ENCODE measurements at regions not wholly inside any gene's neighbourhood (a gene's known extent, or its start where the extent isn't known, plus 50 kb on each side); places are given as distances from the start of the nearest gene placed in this dataset.

DNA sequence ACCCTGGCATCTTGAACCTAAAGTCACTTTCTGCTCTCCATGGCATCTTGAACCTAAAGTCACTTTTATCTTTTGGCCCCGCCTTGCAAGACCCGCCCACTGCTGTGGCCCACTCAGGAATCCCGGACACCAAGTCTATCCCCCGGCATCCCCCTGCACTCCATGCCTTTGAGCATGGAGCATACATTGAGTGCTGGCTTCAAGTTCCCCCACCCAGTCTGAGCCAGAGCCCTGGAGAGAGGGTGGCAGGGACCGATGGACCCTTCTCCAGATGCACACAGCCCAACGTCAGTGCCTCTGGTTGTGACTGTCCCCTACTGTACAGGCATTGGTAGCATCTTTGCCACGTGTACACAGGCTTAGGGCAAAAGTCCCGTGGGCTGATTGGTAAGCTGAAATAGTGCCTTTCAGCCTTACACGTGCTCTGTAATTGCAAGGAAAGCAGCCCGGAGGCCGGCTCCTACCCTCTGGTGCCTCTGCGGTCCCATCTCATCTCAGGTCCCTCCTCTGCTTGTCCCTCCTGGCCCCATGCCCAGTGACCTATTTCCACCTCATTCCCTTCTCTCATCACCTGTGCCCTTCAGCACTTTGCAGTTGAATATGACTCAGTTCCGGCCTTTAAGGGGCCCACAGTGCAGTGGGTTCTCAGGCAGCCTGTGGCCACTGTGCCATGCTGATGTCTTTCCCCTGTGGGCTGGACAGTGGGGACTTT is 154.0 kb downstream of the INHBB start:
- no peak for TF ChIP-seq CTCF (conservative IDR thresholded peaks at IDR 0.05 in 1 of 2, IDR thresholded peaks at IDR 0.05 in 1 of 2; ENCODE audit: extremely low read depth in 1 of 2, insufficient read depth in 1 of 2, low read depth in 1 of 2, low read length in 2 of 2)
- no peak for TF ChIP-seq EZH2 (IDR thresholded peaks at IDR 0.05; ENCODE audit: borderline replicate concordance, low read length)
